GM23338 (cell line): ENCODE measurements at regions not wholly inside any gene's neighbourhood (a gene's known extent, or its start where the extent isn't known, plus 50 kb on each side); places are given as distances from the start of the nearest gene placed in this dataset.

Experiments used
- ATAC-seq: fragments of 200-7000 bp; cut with Tn5 transposase; 3 replicates; pipeline ENCODE4 v1.9.1; 2020
- DNase-seq: peaks from one replicate; pipeline ENCODE4 v3.0.0-alpha.2; 2015; ENCODE audit warnings: low spot score
- H2AFZ ChIP-seq: fragments of 200-600 bp; sonication (generic); 2 replicates; pipeline ENCODE4 v1.8.0; 2016; ENCODE audit warnings: antibody characterized with exemption, mild to moderate bottlenecking, moderate library complexity
- H3F3A ChIP-seq: fragments of 200-600 bp; sonication (generic); replicated peaks from 2 replicates; pipeline ENCODE4 v1.8.0; 2017; ENCODE audit warnings: antibody characterized with exemption, mixed run types, low read depth
- H3K27ac ChIP-seq: fragments of 200-600 bp; sonication (generic); 2 replicates; pipeline ENCODE4 v1.6.1; 2016; ENCODE audit warnings: low read depth
- H3K27me3 ChIP-seq: fragments of 200-600 bp; sonication (generic); 2 replicates; pipeline ENCODE4 v1.8.0; 2016; ENCODE audit warnings: mild to moderate bottlenecking, mixed run types, moderate library complexity; ENCODE audit not compliant: insufficient read depth
- H3K36me3 ChIP-seq: fragments of 200-600 bp; sonication (generic); 2 replicates; pipeline ENCODE4 v1.8.0; 2016; ENCODE audit warnings: mild to moderate bottlenecking; ENCODE audit not compliant: insufficient read depth
- H3K4me1 ChIP-seq: fragments of 200-600 bp; sonication (generic); 2 replicates; pipeline ENCODE4 v1.8.0; 2016; ENCODE audit warnings: mild to moderate bottlenecking, moderate library complexity; ENCODE audit not compliant: insufficient read depth
- H3K4me2 ChIP-seq: fragments of 200-600 bp; sonication (generic); 2 replicates; pipeline ENCODE4 v1.7.1; 2017; ENCODE audit warnings: mixed run types
- H3K4me3 ChIP-seq: fragments of 200-600 bp; sonication (generic); 2 replicates; pipeline ENCODE4 v1.6.1; 2016; ENCODE audit warnings: mixed run types
- H3K79me2 ChIP-seq: fragments of 200-600 bp; sonication (generic); replicated peaks from 2 replicates; pipeline ENCODE4 v1.8.0; 2017; ENCODE audit warnings: mild to moderate bottlenecking; ENCODE audit not compliant: insufficient read depth
- H3K9me2 ChIP-seq: fragments of 200-600 bp; sonication (generic); 2 replicates; pipeline ENCODE4 v1.8.0; 2017; ENCODE audit not compliant: insufficient read depth
- H4K20me1 ChIP-seq: fragments of 200-600 bp; sonication (generic); replicated peaks from 2 replicates; pipeline ENCODE4 v1.8.0; 2017; ENCODE audit warnings: mild to moderate bottlenecking; ENCODE audit not compliant: insufficient read depth
- H3K27ac Mint-ChIP-seq: 2 replicates; pipeline ENCODE4 v1.8.0; 2020; ENCODE audit warnings: inconsistent platforms, mild to moderate bottlenecking, moderate library complexity, mixed read lengths
- H3K27me3 Mint-ChIP-seq: 3 replicates; pipeline ENCODE4 v1.8.0; 2022; ENCODE audit warnings: low read depth, mild to moderate bottlenecking, moderate library complexity, mixed read lengths, inconsistent platforms; ENCODE audit not compliant: insufficient read depth, poor library complexity
- H3K36me3 Mint-ChIP-seq: 3 replicates; pipeline ENCODE4 v1.8.0; 2021; ENCODE audit warnings: low read depth, mild to moderate bottlenecking, inconsistent platforms, moderate library complexity, mixed read lengths
- H3K4me1 Mint-ChIP-seq: 3 replicates; pipeline ENCODE4 v1.8.0; 2020; ENCODE audit warnings: mild to moderate bottlenecking, inconsistent platforms, mixed read lengths
- H3K4me3 Mint-ChIP-seq: 3 replicates; pipeline ENCODE4 v1.8.0; 2021; ENCODE audit warnings: moderate library complexity, mild to moderate bottlenecking, inconsistent platforms, mixed read lengths
- H3K9me3 Mint-ChIP-seq: 3 replicates; pipeline ENCODE4 v1.8.0; 2020; ENCODE audit warnings: moderate library complexity, mild to moderate bottlenecking, inconsistent platforms, mixed read lengths
- CREB1 ChIP-seq: fragments of 250-450 bp; sonication (Bioruptor Pico); IDR thresholded peaks from 2 replicates; pipeline ENCODE4 v1.5.0; 2020; ENCODE audit warnings: low read depth, mild to moderate bottlenecking, moderate library complexity
- ETS1 ChIP-seq: IDR thresholded peaks from 2 replicates; pipeline ENCODE4 v1.6.1; 2016; ENCODE audit warnings: antibody characterized with exemption
- EZH2 ChIP-seq: fragments of 200-600 bp; sonication (generic); IDR thresholded peaks from one replicate; pipeline ENCODE4 v1.8.0; 2017; ENCODE audit warnings: antibody characterized with exemption, mild to moderate bottlenecking, low read depth; ENCODE audit not compliant: unreplicated experiment
- EZH2phosphoT487 ChIP-seq: fragments of 200-600 bp; sonication (generic); IDR thresholded peaks from one replicate; pipeline ENCODE4 v1.8.1; 2018; ENCODE audit warnings: antibody characterized with exemption; ENCODE audit not compliant: unreplicated experiment
- JUNB ChIP-seq: IDR thresholded peaks from one replicate; pipeline ENCODE4 v1.6.1; 2016; ENCODE audit warnings: antibody characterized with exemption; ENCODE audit not compliant: unreplicated experiment
- NANOG ChIP-seq: IDR thresholded peaks from 2 replicates; pipeline ENCODE4 v1.6.1; 2016; ENCODE audit warnings: antibody characterized with exemption, borderline replicate concordance
- POLR2AphosphoS5 ChIP-seq: IDR thresholded peaks from 2 replicates; pipeline ENCODE4 v1.6.1; 2016; ENCODE audit warnings: antibody characterized with exemption, low read depth
- REST ChIP-seq: IDR thresholded peaks from one replicate; pipeline ENCODE4 v1.6.1; 2018; ENCODE audit warnings: antibody characterized with exemption; ENCODE audit not compliant: unreplicated experiment
- STAT1 ChIP-seq: IDR thresholded peaks from one replicate; pipeline ENCODE4 v1.6.1; 2016; ENCODE audit warnings: antibody characterized with exemption; ENCODE audit not compliant: unreplicated experiment
- ZNF114 ChIP-seq: fragments of 250-450 bp; sonication (Bioruptor Pico); IDR thresholded peaks from 2 replicates; pipeline ENCODE4 v1.5.0; 2020; ENCODE audit warnings: mild to moderate bottlenecking, moderate library complexity
- ZNF331 ChIP-seq: fragments of 250-450 bp; sonication (Bioruptor Pico); IDR thresholded peaks from 2 replicates; pipeline ENCODE4 v1.5.0; 2020; ENCODE audit warnings: low read depth, mild to moderate bottlenecking, moderate library complexity
- ZNF462 ChIP-seq: fragments of 250-450 bp; sonication (Bioruptor Pico); IDR thresholded peaks from 2 replicates; pipeline ENCODE4 v1.5.0; 2020; ENCODE audit warnings: mild to moderate bottlenecking, moderate library complexity

GRCh38 chr10:25707572-25707971, 226.5 kb upstream of the MYO3A start:
- no peak overlapping the region for H3K27ac ChIP-seq
- H3K27me3 Mint-ChIP-seq: peaks cover 6% of the 10 kb centered on the region
- H3K4me1 ChIP-seq: no peaks in the 10 kb centered on the region; the same call in 1 of the 2 replicates
- no peaks in the 10 kb centered on the region for H3K36me3 ChIP-seq
- H3K27ac Mint-ChIP-seq: no peak overlapping the region
- H3K79me2 ChIP-seq: no peaks in the 10 kb centered on the region
- peak overlapping the region; percentile 29; the same call in 1 of the 2 replicates for H2AFZ ChIP-seq
- DNase-seq (no peak), ATAC-seq (no peak)
- no peak overlapping the region for H3K4me2 ChIP-seq
- H3F3A ChIP-seq: no peaks in the 10 kb centered on the region
- TF ChIP-seq ETS1: no peak
- no peak for TF ChIP-seq CREB1 (CRISPR knock-in tag)
- no peak for TF ChIP-seq JUNB
- TF ChIP-seq ZNF114 (CRISPR knock-in tag): no peak
- no peak for TF ChIP-seq NANOG
- TF ChIP-seq REST: no peak
- TF ChIP-seq POLR2AphosphoS5: no peak
- no peak for TF ChIP-seq EZH2phosphoT487
- TF ChIP-seq STAT1: no peak
- no peak for TF ChIP-seq EZH2
- no peak for TF ChIP-seq ZNF331 (CRISPR knock-in tag)
- TF ChIP-seq ZNF462 (CRISPR knock-in tag): no peak
- no peaks in the 10 kb centered on the region; the same call in 2 of the 3 replicates for H3K9me3 Mint-ChIP-seq
- no peak overlapping the region for H3K4me3 Mint-ChIP-seq
- H3K4me1 Mint-ChIP-seq: peaks cover 6% of the 10 kb centered on the region
- no peaks in the 10 kb centered on the region for H4K20me1 ChIP-seq
- no peaks in the 10 kb centered on the region; the same call in 1 of the 2 replicates for H3K9me2 ChIP-seq
- no peaks in the 10 kb centered on the region for H3K36me3 Mint-ChIP-seq
- H3K27me3 ChIP-seq: no peaks in the 10 kb centered on the region
- no peak overlapping the region for H3K4me3 ChIP-seq
